Endothelial cell of umbilical vein (primary cell): ENCODE measurements at regions not wholly inside any gene's neighbourhood (a gene's known extent, or its start where the extent isn't known, plus 50 kb on each side); places are given as distances from the start of the nearest gene placed in this dataset.

ENCODE experiments used
- BruUV-seq: library from RNA; stranded (reverse); fragments of 400-500 nt; replicated peaks from 2 replicates; lab custom pipeline; 2021; lab: Mats Ljungman, UMichigan
- CTCF ChIA-PET: fragments of 300-600, 350-600 bp; sonication (Branson Sonifier 250); formaldehyde crosslinking; loops from one replicate; lab custom pipeline; 2021; ENCODE audit warnings: antibody characterized with exemption, inconsistent platforms; lab: Charles Lee
- POLR2A ChIA-PET: fragments of 300-600, 350-600 bp; sonication (Branson Sonifier 250); formaldehyde crosslinking; loops from one replicate; lab custom pipeline; 2021; ENCODE audit warnings: antibody characterized with exemption, inconsistent platforms; lab: Charles Lee
- DNase-seq: peaks from one replicate; pipeline ENCODE4 v3.0.0-alpha.2; 2011; ENCODE audit warnings: low read depth, low spot score
- FAIRE-seq: peaks from 2 replicates; lab custom pipeline; 2011; peaks lifted over from hg19 to GRCh38; lab: Jason Lieb, UNC
- H2AFZ ChIP-seq: 2 replicates; pipeline ENCODE4 v1.6.0; 2012; ENCODE audit warnings: low read depth, low read length, control low read depth, inconsistent platforms
- H3K27ac ChIP-seq: 2 replicates; pipeline ENCODE4 v1.5.1; 2011; ENCODE audit warnings: low read depth, mild to moderate bottlenecking, control low read depth, low read length, moderate library complexity; ENCODE audit not compliant: insufficient read depth
- H3K27me3 ChIP-seq, 2 experiments: 2 replicates each; pipeline versions ENCODE4 v1.6.0 to v1.6.1; 2011; ENCODE audit warnings: low read length in 2 of 2, mixed read lengths in 1 of 2; ENCODE audit not compliant: control insufficient read depth in 2 of 2, insufficient read depth in 2 of 2
- H3K36me3 ChIP-seq, 2 experiments: 2 replicates in 1 of 2; 3 replicates in 1 of 2; pipeline ENCODE4 v1.5.1; 2011; ENCODE audit warnings: low read length in 2 of 2, mild to moderate bottlenecking in 1 of 2, moderate library complexity in 1 of 2; ENCODE audit not compliant: control insufficient read depth in 2 of 2, insufficient read depth in 2 of 2; ENCODE audit errors: extremely low read depth in 1 of 2
- H3K4me1 ChIP-seq: 3 replicates; pipeline ENCODE4 v1.5.1; 2011; ENCODE audit warnings: mild to moderate bottlenecking, low read length; ENCODE audit not compliant: control insufficient read depth, insufficient read depth; ENCODE audit errors: extremely low read depth
- H3K4me2 ChIP-seq: 2 replicates; pipeline ENCODE4 v1.6.1; 2011; ENCODE audit warnings: low read length, control low read depth, mixed read lengths; ENCODE audit not compliant: insufficient read depth
- H3K4me3 ChIP-seq, 3 experiments: fragments of 200-600 bp in 1 of 3; sonication (generic), shearing (Covaris generic) in 1 of 3; replicated peaks in 1 of 3; 2 replicates each; pipeline ENCODE4 v1.5.1; 2011 to 2016; ENCODE audit warnings: control low read depth in 3 of 3, low read length in 3 of 3, mild to moderate bottlenecking in 2 of 3, inconsistent platforms in 1 of 3, low read depth in 1 of 3, moderate library complexity in 1 of 3; ENCODE audit not compliant: insufficient read depth in 1 of 3
- H3K79me2 ChIP-seq: 2 replicates; pipeline ENCODE4 v1.6.0; 2012; ENCODE audit warnings: low read length, inconsistent platforms; ENCODE audit not compliant: control insufficient read depth, insufficient read depth
- H3K9ac ChIP-seq: replicated peaks from 2 replicates; pipeline ENCODE3; 2011; ENCODE audit warnings: low read length, control low read depth; ENCODE audit not compliant: insufficient read depth; ENCODE audit errors: extremely low read depth
- H3K9me1 ChIP-seq: replicated peaks from 3 replicates; pipeline ENCODE4 v1.6.0; 2011; ENCODE audit warnings: mild to moderate bottlenecking, low read length; ENCODE audit not compliant: control insufficient read depth, insufficient read depth; ENCODE audit errors: extremely low read depth
- H3K9me3 ChIP-seq: replicated peaks from 2 replicates; pipeline ENCODE4 v1.5.1; 2012; ENCODE audit warnings: low read length, inconsistent platforms; ENCODE audit not compliant: control insufficient read depth, insufficient read depth
- H4K20me1 ChIP-seq: replicated peaks from 2 replicates; pipeline ENCODE3; 2011; ENCODE audit warnings: mild to moderate bottlenecking, low read length; ENCODE audit not compliant: control insufficient read depth, insufficient read depth; ENCODE audit errors: extremely low read depth
- EZH2 ChIP-seq: IDR thresholded peaks from 2 replicates; pipeline ENCODE4 v1.6.1; 2012; ENCODE audit warnings: borderline replicate concordance, low read depth, mild to moderate bottlenecking, moderate library complexity, low read length, inconsistent platforms; ENCODE audit not compliant: severe bottlenecking
- FOS ChIP-seq: IDR thresholded peaks from 2 replicates; pipeline ENCODE4 v1.6.1; 2011; ENCODE audit warnings: mild to moderate bottlenecking, low read length, moderate library complexity, borderline replicate concordance; ENCODE audit not compliant: insufficient read depth
- GATA2 ChIP-seq: IDR thresholded peaks from 2 replicates; pipeline ENCODE4 v1.7.0; 2011; ENCODE audit warnings: low read depth, mild to moderate bottlenecking, moderate library complexity, mixed read lengths, low read length; ENCODE audit not compliant: insufficient read length, insufficient read depth
- JUN ChIP-seq: IDR thresholded peaks from 2 replicates; pipeline ENCODE4 v1.6.1; 2011; ENCODE audit warnings: borderline replicate concordance, low read depth; ENCODE audit not compliant: insufficient read length, insufficient read depth
- MYC ChIP-seq: IDR thresholded peaks from one replicate; pipeline ENCODE4 v1.6.1; 2011; ENCODE audit warnings: mild to moderate bottlenecking, low read depth, low read length
- POLR2AphosphoS5 ChIP-seq: IDR thresholded peaks from 2 replicates; pipeline ENCODE4 v1.6.1; 2012; ENCODE audit warnings: low read depth, mild to moderate bottlenecking, control low read depth, low read length, moderate library complexity; ENCODE audit not compliant: insufficient read depth
- dilution Hi-C: fragments of 300-500 bp; cut with MboI; formaldehyde crosslinking; loops from one replicate; pipeline ENCODE4 v1.15.0; 2019; ENCODE audit warnings: low sequenced_read_pairs; ENCODE audit not compliant: extremely low pct_ligation_motif_present
- intact Hi-C: fragments of 100-400 bp; cut with micrococcal nuclease; formaldehyde crosslinking; loops from one replicate; pipeline ENCODE4 v1.10.0; 2022
- TF ChIP-seq, protein P1 (sequence below): IDR thresholded peaks from 2 replicates; pipeline ENCODE4 v1.6.1; 2011; ENCODE audit not compliant: insufficient read depth, insufficient read length
- TF ChIP-seq, protein P2 (sequence below), 2 donors: IDR thresholded peaks; 1 replicate in 1 of 2; 2 replicates in 1 of 2; pipeline ENCODE4 v1.5.1; 2011; ENCODE audit warnings: low read length in 2 of 2, mild to moderate bottlenecking in 2 of 2, moderate library complexity in 2 of 2, control low read depth in 1 of 2, inconsistent platforms in 1 of 2, low read depth in 1 of 2; ENCODE audit not compliant: insufficient read depth in 1 of 2; ENCODE audit errors: extremely low read depth in 1 of 2

DNA sequence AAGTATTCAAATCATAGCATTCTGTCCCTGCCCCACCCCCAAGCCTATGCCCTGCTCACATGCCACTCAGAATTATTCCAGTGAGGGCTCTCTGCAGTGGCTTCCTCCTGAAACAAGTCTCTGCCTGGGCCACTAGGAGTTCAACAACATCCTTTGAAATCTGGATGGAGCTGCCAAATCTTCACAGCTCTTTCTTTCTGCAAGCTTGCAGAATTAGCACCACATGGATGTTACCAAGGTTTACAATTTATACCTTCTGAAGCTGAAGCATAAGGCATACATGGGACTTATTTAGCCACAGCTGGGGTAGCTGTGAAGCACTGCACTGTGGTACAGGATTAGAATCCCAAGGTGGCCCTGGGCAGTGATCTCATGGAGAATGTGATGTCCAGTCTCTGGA lies 577.5 kb downstream of the CD109 start:
- ChIA-PET POLR2A (no interaction called here), CTCF (interaction anchor here (1.0 to 1.3 kb wide), 3 partner anchors 16 to 936 kb away, joined by 3 read pairs; no protein-coding TSS in a partner anchor)
- no peaks in the 10 kb centered on the region for H4K20me1 ChIP-seq
- H3K4me3 ChIP-seq = no peak overlapping the region
- H3K4me2 ChIP-seq = no peak overlapping the region
- intact Hi-C loops (no loop called here), dilution Hi-C loops (no loop called here)
- peaks cover 0 to 4% of the 10 kb centered on the region in 2 experiments for H3K27me3 ChIP-seq
- no peak overlapping the region for H2AFZ ChIP-seq
- H3K9me3 ChIP-seq = no peaks in the 10 kb centered on the region
- H3K27ac ChIP-seq = no peak overlapping the region
- H3K36me3 ChIP-seq = no peaks in the 10 kb centered on the region
- FAIRE-seq (no peak), DNase-seq (no peak)
- no peak overlapping the region for H3K9ac ChIP-seq
- peaks cover 2% of the 10 kb centered on the region for H3K9me1 ChIP-seq
- TF ChIP-seq GATA2 = no peak
- TF ChIP-seq POLR2AphosphoS5 = no peak
- no peak for TF ChIP-seq JUN
- no peak for TF ChIP-seq EZH2
- TF ChIP-seq FOS = no peak
- TF ChIP-seq MYC = no peak
- TF ChIP-seq, protein P1, sequence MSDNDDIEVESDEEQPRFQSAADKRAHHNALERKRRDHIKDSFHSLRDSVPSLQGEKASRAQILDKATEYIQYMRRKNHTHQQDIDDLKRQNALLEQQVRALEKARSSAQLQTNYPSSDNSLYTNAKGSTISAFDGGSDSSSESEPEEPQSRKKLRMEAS = no peak
- TF ChIP-seq, protein P2, sequence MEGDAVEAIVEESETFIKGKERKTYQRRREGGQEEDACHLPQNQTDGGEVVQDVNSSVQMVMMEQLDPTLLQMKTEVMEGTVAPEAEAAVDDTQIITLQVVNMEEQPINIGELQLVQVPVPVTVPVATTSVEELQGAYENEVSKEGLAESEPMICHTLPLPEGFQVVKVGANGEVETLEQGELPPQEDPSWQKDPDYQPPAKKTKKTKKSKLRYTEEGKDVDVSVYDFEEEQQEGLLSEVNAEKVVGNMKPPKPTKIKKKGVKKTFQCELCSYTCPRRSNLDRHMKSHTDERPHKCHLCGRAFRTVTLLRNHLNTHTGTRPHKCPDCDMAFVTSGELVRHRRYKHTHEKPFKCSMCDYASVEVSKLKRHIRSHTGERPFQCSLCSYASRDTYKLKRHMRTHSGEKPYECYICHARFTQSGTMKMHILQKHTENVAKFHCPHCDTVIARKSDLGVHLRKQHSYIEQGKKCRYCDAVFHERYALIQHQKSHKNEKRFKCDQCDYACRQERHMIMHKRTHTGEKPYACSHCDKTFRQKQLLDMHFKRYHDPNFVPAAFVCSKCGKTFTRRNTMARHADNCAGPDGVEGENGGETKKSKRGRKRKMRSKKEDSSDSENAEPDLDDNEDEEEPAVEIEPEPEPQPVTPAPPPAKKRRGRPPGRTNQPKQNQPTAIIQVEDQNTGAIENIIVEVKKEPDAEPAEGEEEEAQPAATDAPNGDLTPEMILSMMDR (IDR thresholded peaks at IDR 0.05; ENCODE audit: extremely low read depth in 1 of 2, insufficient read depth in 1 of 2, low read depth in 1 of 2, low read length in 2 of 2) = no peak
- no peaks in the 10 kb centered on the region for H3K4me1 ChIP-seq
- no TSS peak for BruUV-seq
- no peaks in the 10 kb centered on the region for H3K79me2 ChIP-seq
